SK-N-SH (cell line): ENCODE measurements at regions not wholly inside any gene's neighbourhood (a gene's known extent, or its start where the extent isn't known, plus 50 kb on each side); places are given as distances from the start of the nearest gene placed in this dataset.

ENCODE experiments used
- CTCF ChIA-PET: fragments of 300-600, 350-600 bp; formaldehyde crosslinking; extraction: SDS; loops from one replicate; lab custom pipeline; 2021; lab: Yijun Ruan, JAX
- POLR2A ChIA-PET: fragments of 350-600 bp; sonication (Branson Sonifier 250); formaldehyde crosslinking; extraction: SDS; loops from one replicate; lab custom pipeline; 2020; ENCODE audit warnings: antibody characterized with exemption, inconsistent platforms; lab: Yijun Ruan, JAX
- DNase-seq: peaks from one replicate; pipeline ENCODE4 v3.0.0; 2012
- H2AFZ ChIP-seq: fragments of 200-600 bp; sonication (generic); 2 replicates; pipeline ENCODE4 v1.8.1; 2016; ENCODE audit warnings: antibody characterized with exemption, mild to moderate bottlenecking, low read depth
- H3F3A ChIP-seq: fragments of 200-600 bp; sonication (generic); replicated peaks from 2 replicates; pipeline ENCODE3; 2016; ENCODE audit warnings: antibody characterized with exemption, mild to moderate bottlenecking; ENCODE audit not compliant: insufficient read depth
- H3K27ac ChIP-seq, 2 experiments: fragments of 200-500 bp in 1 of 2; fragments of 200-600 bp in 1 of 2; sonication (Bioruptor generic) in 1 of 2; sonication (generic), shearing (Covaris generic) in 1 of 2; 2 replicates each; pipeline versions ENCODE4 v1.5.1 to v1.6.1; 2014 to 2016; ENCODE audit warnings: low read depth in 2 of 2, inconsistent platforms in 1 of 2, low read length in 1 of 2, mild to moderate bottlenecking in 1 of 2, mixed read lengths in 1 of 2
- H3K27me3 ChIP-seq: fragments of 200-600 bp; sonication (generic), shearing (Covaris generic); 2 replicates; pipeline ENCODE4 v1.6.1; 2016; ENCODE audit warnings: mixed run types; ENCODE audit not compliant: insufficient read depth
- H3K36me3 ChIP-seq, 2 experiments: fragments of 200-500 bp in 1 of 2; fragments of 200-600 bp in 1 of 2; sonication (Bioruptor generic) in 1 of 2; sonication (generic) in 1 of 2; replicated peaks in 1 of 2; 2 replicates each; pipeline versions ENCODE3 to v1.5.1; 2014 to 2016; ENCODE audit warnings: low read length in 1 of 2, mild to moderate bottlenecking in 1 of 2; ENCODE audit not compliant: insufficient read depth in 2 of 2, control insufficient read depth in 1 of 2
- H3K4me1 ChIP-seq, 2 experiments: fragments of 200-500 bp in 1 of 2; fragments of 200-600 bp in 1 of 2; sonication (Bioruptor generic) in 1 of 2; sonication (generic), shearing (Covaris generic) in 1 of 2; 2 replicates each; pipeline versions ENCODE4 v1.5.1 to v1.6.1; 2014 to 2016; ENCODE audit warnings: low read depth in 1 of 2, low read length in 1 of 2, mixed run types in 1 of 2; ENCODE audit not compliant: insufficient read depth in 2 of 2, control insufficient read depth in 1 of 2
- H3K4me2 ChIP-seq: fragments of 200-600 bp; sonication (generic), shearing (Covaris generic); 2 replicates; pipeline ENCODE4 v1.6.1; 2017; ENCODE audit warnings: mixed run types
- H3K4me3 ChIP-seq, 2 experiments: fragments of 200-500 bp in 1 of 2; fragments of 200-600 bp in 1 of 2; sonication (Bioruptor generic) in 1 of 2; sonication (generic), shearing (Covaris generic) in 1 of 2; 2 replicates each; pipeline versions ENCODE4 v1.5.1 to v1.8.1; 2014 to 2016; ENCODE audit warnings: low read depth in 2 of 2, inconsistent platforms in 1 of 2, low read length in 1 of 2, mild to moderate bottlenecking in 1 of 2, mixed read lengths in 1 of 2, moderate library complexity in 1 of 2
- H3K79me2 ChIP-seq: fragments of 200-600 bp; sonication (generic); 2 replicates; pipeline ENCODE4 v1.8.1; 2017; ENCODE audit warnings: mild to moderate bottlenecking; ENCODE audit not compliant: insufficient read depth
- H3K9ac ChIP-seq: fragments of 200-600 bp; sonication (generic); 2 replicates; pipeline ENCODE4 v1.6.1; 2017; ENCODE audit warnings: mixed run types
- H3K9me2 ChIP-seq: fragments of 200-600 bp; sonication (generic); 2 replicates; pipeline ENCODE4 v1.6.1; 2017; ENCODE audit warnings: mixed run types
- H3K9me3 ChIP-seq: fragments of 200-600 bp; sonication (generic); 2 replicates; pipeline ENCODE4 v1.6.1; 2017; ENCODE audit warnings: mixed run types, mild to moderate bottlenecking, moderate library complexity
- H4K20me1 ChIP-seq: fragments of 200-600 bp; sonication (generic); 2 replicates; pipeline ENCODE4 v1.6.1; 2017; ENCODE audit warnings: mild to moderate bottlenecking, mixed run types; ENCODE audit not compliant: insufficient read depth
- CHD2 ChIP-seq: fragments of 150-350 bp; IDR thresholded peaks from 2 replicates; pipeline ENCODE4 v1.6.1; 2018; ENCODE audit warnings: low read length; ENCODE audit not compliant: partially characterized antibody
- EP300 ChIP-seq, 2 experiments: IDR thresholded peaks; 2 replicates each; pipeline versions ENCODE4 v1.4.0 to v1.6.1; 2012; ENCODE audit warnings: borderline replicate concordance in 1 of 2, low read depth in 1 of 2, low read length in 1 of 2
- EZH2phosphoT487 ChIP-seq: fragments of 200-600 bp; sonication (generic); IDR thresholded peaks from 2 replicates; pipeline ENCODE4 v1.6.1; 2017; ENCODE audit warnings: low read depth, mixed run types, mild to moderate bottlenecking, antibody characterized with exemption, moderate library complexity, borderline replicate concordance
- MXI1 ChIP-seq: IDR thresholded peaks from 2 replicates; pipeline ENCODE4 v1.6.1; 2012; ENCODE audit warnings: mild to moderate bottlenecking, low read depth, low read length, improper control_type of control experiment
- NFIC ChIP-seq: IDR thresholded peaks from 2 replicates; pipeline ENCODE4 v1.4.0; 2012; ENCODE audit warnings: borderline replicate concordance
- POLR2AphosphoS5 ChIP-seq: IDR thresholded peaks from 2 replicates; pipeline ENCODE4 v1.6.1; 2012; ENCODE audit warnings: low read depth, low read length
- RAD21 ChIP-seq: IDR thresholded peaks from 2 replicates; pipeline ENCODE4 v1.6.1; 2012; ENCODE audit warnings: mild to moderate bottlenecking, low read length
- RFX5 ChIP-seq: IDR thresholded peaks from 2 replicates; pipeline ENCODE4 v1.6.1; 2012; ENCODE audit warnings: mild to moderate bottlenecking, improper control_type of control experiment, low read length
- SMC3 ChIP-seq: IDR thresholded peaks from 2 replicates; pipeline ENCODE4 v1.6.1; 2012; ENCODE audit warnings: low read depth, low read length, improper control_type of control experiment
- TCF12 ChIP-seq: IDR thresholded peaks from 2 replicates; pipeline ENCODE4 v1.4.0; 2012
- TEAD4 ChIP-seq: IDR thresholded peaks from 2 replicates; pipeline ENCODE4 v1.4.0; 2012; ENCODE audit warnings: mild to moderate bottlenecking, borderline replicate concordance; ENCODE audit not compliant: insufficient read depth
- YY1 ChIP-seq: IDR thresholded peaks from 2 replicates; pipeline ENCODE4 v1.4.0; 2012; ENCODE audit warnings: low read depth, mild to moderate bottlenecking
- WGBS: methylation state at CpG from one replicate; pipeline ENCODE4 v1.1.6; 2017; ENCODE audit warnings: low lambda C conversion rate; 5-methylcytosine and 5-hydroxymethylcytosine counted together
- TF ChIP-seq, protein P1 (sequence below): fragments of 200-600 bp; sonication (generic); IDR thresholded peaks from 2 replicates; pipeline ENCODE4 v1.6.1; 2017; ENCODE audit warnings: antibody characterized with exemption, mild to moderate bottlenecking, moderate library complexity
- TF ChIP-seq, protein P2 (sequence below): fragments of 150-350 bp; IDR thresholded peaks from 2 replicates; pipeline ENCODE4 v1.6.1; 2016; ENCODE audit warnings: mild to moderate bottlenecking, low read depth, low read length

DNA sequence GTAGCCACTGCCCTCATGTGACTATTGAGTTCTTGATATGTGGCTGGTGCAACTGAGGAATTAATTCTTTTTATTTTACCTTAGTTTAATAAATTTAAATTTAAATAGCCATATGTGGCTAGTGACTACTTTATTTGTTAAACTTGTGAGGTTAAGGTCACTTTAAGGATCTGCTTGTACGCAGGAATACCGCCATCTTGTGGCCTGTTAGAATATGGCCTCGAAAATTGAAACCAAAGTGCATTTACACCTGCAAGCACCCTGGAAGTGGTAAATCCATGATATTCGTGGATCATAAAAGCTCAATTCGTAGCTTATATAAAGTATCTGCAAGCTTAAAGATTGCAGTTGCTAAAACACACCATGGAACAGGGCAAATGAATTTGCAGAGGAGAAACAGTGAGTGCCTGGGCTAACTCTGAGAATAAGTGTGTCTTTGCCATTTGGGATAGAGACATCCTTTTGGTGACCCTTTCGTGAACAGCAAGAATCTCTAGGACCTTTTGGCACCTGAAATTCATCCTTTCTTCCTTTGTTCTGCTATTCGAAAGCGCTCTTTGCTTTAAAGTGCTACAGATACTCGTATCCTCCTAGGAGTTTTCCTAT lies 59.9 kb upstream of the REG3A start:
- H3K4me3 ChIP-seq: no peak overlapping the region; a peak in 1 of 4 replicates
- CTCF ChIA-PET: interaction anchor here (0.6 to 3.3 kb wide), 15 partner anchors 13 to 1306 kb away, joined by 3 to 35 read pairs (median 3); no protein-coding TSS in a partner anchor
- H3K79me2 ChIP-seq: no peaks in the 10 kb centered on the region
- H3K9ac ChIP-seq: no peak overlapping the region
- H2AFZ ChIP-seq: no peak overlapping the region
- no peaks in the 10 kb centered on the region for H3K36me3 ChIP-seq
- peak; percentile 36 for DNase-seq
- H3K9me3 ChIP-seq: no peaks in the 10 kb centered on the region
- no peaks in the 10 kb centered on the region for H3K4me1 ChIP-seq
- no peaks in the 10 kb centered on the region for H3K27me3 ChIP-seq
- no peaks in the 10 kb centered on the region for H3K9me2 ChIP-seq
- TF ChIP-seq EZH2phosphoT487 (no peak), POLR2AphosphoS5 (no peak), SMC3 (peak; percentile 61; the same call in 1 of the 2 replicates), RFX5 (no peak), RAD21 (peak; percentile 85), YY1 (no peak)
- TF ChIP-seq, protein P1, sequence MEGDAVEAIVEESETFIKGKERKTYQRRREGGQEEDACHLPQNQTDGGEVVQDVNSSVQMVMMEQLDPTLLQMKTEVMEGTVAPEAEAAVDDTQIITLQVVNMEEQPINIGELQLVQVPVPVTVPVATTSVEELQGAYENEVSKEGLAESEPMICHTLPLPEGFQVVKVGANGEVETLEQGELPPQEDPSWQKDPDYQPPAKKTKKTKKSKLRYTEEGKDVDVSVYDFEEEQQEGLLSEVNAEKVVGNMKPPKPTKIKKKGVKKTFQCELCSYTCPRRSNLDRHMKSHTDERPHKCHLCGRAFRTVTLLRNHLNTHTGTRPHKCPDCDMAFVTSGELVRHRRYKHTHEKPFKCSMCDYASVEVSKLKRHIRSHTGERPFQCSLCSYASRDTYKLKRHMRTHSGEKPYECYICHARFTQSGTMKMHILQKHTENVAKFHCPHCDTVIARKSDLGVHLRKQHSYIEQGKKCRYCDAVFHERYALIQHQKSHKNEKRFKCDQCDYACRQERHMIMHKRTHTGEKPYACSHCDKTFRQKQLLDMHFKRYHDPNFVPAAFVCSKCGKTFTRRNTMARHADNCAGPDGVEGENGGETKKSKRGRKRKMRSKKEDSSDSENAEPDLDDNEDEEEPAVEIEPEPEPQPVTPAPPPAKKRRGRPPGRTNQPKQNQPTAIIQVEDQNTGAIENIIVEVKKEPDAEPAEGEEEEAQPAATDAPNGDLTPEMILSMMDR: peak; percentile 68
- TF ChIP-seq, protein P2, sequence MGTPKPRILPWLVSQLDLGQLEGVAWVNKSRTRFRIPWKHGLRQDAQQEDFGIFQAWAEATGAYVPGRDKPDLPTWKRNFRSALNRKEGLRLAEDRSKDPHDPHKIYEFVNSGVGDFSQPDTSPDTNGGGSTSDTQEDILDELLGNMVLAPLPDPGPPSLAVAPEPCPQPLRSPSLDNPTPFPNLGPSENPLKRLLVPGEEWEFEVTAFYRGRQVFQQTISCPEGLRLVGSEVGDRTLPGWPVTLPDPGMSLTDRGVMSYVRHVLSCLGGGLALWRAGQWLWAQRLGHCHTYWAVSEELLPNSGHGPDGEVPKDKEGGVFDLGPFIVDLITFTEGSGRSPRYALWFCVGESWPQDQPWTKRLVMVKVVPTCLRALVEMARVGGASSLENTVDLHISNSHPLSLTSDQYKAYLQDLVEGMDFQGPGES: no peak
- no peak overlapping the region for H3K27ac ChIP-seq
- POLR2A ChIA-PET: no interaction called here
- 15% methylated on average over 9 of the region's 9 CpGs for WGBS
- H3F3A ChIP-seq: no peaks in the 10 kb centered on the region
- H4K20me1 ChIP-seq: no peaks in the 10 kb centered on the region
- H3K4me2 ChIP-seq: no peak overlapping the region

DNA sequence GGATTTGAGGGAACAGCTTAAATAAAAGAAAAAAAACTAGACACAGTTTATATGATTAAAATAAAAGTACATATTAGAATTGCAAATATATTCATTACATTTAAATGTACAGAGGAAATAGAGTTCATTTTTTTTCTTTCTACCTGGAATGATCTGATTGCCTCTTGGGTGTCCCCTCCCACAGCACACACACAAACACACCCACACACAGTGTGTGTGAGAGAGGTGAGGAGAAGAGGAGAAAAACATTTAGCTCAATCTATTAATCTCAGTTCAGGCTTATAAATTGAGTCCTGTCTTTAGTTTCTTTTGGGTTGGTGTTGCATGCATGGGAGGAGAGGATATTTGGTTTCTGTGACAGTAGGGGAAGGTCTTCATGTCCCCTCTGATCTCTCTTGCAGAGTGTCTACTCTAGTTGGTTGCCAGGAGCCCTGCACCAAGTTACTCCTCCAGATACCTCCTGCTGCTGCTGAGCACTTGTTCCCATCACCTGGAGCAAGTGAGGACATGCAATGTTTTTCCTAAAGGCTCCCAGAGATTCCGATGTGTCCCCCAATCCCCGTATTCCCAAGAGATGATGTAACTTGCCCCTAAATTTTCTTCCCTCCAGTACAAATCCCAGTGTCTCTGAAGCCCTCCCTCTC lies 50.8 kb upstream of the REG3A start:
- no peaks in the 10 kb centered on the region for H3F3A ChIP-seq
- TF ChIP-seq EP300 (IDR thresholded peaks at IDR 0.05; ENCODE audit: borderline replicate concordance in 1 of 2, low read depth in 1 of 2, low read length in 1 of 2): no peak
- TF ChIP-seq TCF12: no peak
- TF ChIP-seq NFIC: no peak
- no peak for TF ChIP-seq CHD2
- no peak for TF ChIP-seq MXI1
- no peak for TF ChIP-seq TEAD4
- no peak overlapping the region for H3K4me2 ChIP-seq
- no peak overlapping the region for H3K27ac ChIP-seq
- H3K27me3 ChIP-seq: no peaks in the 10 kb centered on the region
- no peak for DNase-seq
- no peaks in the 10 kb centered on the region for H3K79me2 ChIP-seq
- no peak overlapping the region for H2AFZ ChIP-seq
- no peaks in the 10 kb centered on the region for H3K9me2 ChIP-seq
- H3K9ac ChIP-seq: no peak overlapping the region
- H4K20me1 ChIP-seq: no peaks in the 10 kb centered on the region
- H3K36me3 ChIP-seq: no peaks in the 10 kb centered on the region
- POLR2A ChIA-PET: no interaction called here
- no peaks in the 10 kb centered on the region for H3K9me3 ChIP-seq
- H3K4me1 ChIP-seq: no peaks in the 10 kb centered on the region
- 39% methylated on average over 2 of the region's 2 CpGs for WGBS
- CTCF ChIA-PET: interaction anchor here (0.6 to 4.0 kb wide), 4 partner anchors 159 to 1870 kb away, joined by 3 to 25 read pairs (median 3); no protein-coding TSS in a partner anchor
- H3K4me3 ChIP-seq: no peak overlapping the region
